22Rv1 (cell line): ENCODE measurements at regions not wholly inside any gene's neighbourhood (a gene's known extent, or its start where the extent isn't known, plus 50 kb on each side); places are given as distances from the start of the nearest gene placed in this dataset.

Experiments
- ZFX ChIP-seq: fragments of 450-650 bp; IDR thresholded peaks from 2 replicates; pipeline ENCODE4 v1.6.1; 2017; ENCODE audit warnings: antibody characterized with exemption, borderline replicate concordance
- TF ChIP-seq, protein P1 (sequence below): fragments of 450-650 bp; IDR thresholded peaks from 2 replicates; pipeline ENCODE4 v1.5.1; 2017; ENCODE audit warnings: mild to moderate bottlenecking

DNA sequence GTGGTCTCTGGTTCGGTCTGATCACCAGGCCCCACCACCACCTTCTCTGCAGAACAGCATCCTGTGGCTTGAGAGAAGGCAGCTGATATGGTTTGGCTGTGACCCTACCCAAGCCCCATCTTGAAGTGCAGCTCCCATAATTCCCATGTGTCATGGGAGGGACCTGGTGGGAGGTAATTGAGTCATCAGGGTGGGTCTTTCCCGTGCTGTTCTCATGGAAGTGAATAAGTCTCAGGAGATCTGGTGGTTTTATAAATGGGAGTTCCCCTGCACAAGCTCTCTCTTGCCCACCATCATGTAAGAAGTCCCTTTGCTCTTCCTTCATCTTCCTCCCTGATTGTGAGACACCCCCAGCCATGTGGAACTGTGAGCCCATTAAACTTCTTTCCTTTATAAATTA, 352.3 kb upstream of the CDH5 start:
- TF ChIP-seq, protein P1, sequence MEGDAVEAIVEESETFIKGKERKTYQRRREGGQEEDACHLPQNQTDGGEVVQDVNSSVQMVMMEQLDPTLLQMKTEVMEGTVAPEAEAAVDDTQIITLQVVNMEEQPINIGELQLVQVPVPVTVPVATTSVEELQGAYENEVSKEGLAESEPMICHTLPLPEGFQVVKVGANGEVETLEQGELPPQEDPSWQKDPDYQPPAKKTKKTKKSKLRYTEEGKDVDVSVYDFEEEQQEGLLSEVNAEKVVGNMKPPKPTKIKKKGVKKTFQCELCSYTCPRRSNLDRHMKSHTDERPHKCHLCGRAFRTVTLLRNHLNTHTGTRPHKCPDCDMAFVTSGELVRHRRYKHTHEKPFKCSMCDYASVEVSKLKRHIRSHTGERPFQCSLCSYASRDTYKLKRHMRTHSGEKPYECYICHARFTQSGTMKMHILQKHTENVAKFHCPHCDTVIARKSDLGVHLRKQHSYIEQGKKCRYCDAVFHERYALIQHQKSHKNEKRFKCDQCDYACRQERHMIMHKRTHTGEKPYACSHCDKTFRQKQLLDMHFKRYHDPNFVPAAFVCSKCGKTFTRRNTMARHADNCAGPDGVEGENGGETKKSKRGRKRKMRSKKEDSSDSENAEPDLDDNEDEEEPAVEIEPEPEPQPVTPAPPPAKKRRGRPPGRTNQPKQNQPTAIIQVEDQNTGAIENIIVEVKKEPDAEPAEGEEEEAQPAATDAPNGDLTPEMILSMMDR, result no peak
- TF ChIP-seq ZFX, result no peak
